ENCODE measurements at regions not wholly inside any gene's neighbourhood (a gene's known extent, or its start where the extent isn't known, plus 50 kb on each side); places are given as distances from the start of the nearest gene placed in this dataset.

DNA sequence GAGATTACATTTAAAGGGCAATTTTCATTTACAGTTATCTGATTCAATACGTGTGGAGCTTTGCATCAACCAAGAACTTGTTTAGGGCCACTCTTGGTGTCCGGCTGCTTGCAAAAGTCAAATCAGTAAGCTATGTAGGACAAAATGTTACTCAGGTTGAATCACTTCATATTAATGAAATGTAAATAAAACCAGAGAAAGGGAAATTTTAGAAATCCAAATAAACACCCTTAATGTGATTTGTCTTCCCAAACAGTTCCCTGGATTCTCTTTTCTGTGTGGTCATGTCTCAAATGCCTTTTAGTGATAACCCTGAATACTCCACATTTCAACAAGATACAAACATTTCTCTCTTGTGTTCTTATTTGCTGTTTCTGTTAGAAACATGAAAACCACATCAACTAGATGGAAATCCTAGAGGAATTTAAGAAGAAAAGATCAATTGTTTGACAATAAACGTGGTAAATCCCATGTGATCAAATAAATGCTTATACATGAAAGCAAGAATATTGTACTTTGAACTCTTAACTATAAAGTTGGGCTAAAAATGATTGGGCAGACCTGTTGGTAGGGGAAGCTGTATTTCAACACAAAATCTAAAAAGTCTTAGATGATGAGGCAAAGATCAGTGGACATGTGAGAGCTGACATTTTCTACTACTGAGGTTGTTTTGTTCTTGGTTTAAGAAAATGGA lies 101.3 kb downstream of the CDC42EP3 start:
- no peaks in the 10 kb centered on the region for H3K36me3 ChIP-seq (ENCODE audit: insufficient read depth, low read length)
- no peak overlapping the region for H2AFZ ChIP-seq (ENCODE audit: low read length)
- H3K4me1 ChIP-seq (ENCODE audit: insufficient read depth, low read length, severe bottlenecking): no peaks in the 10 kb centered on the region
- H3K9ac ChIP-seq (ENCODE audit: low read length): no peak overlapping the region
- no peaks in the 10 kb centered on the region for H3F3A ChIP-seq (ENCODE audit: insufficient read depth, low read length)
- H3K4me2 ChIP-seq (ENCODE audit: low read length): no peak overlapping the region
- TF ChIP-seq, protein P1, sequence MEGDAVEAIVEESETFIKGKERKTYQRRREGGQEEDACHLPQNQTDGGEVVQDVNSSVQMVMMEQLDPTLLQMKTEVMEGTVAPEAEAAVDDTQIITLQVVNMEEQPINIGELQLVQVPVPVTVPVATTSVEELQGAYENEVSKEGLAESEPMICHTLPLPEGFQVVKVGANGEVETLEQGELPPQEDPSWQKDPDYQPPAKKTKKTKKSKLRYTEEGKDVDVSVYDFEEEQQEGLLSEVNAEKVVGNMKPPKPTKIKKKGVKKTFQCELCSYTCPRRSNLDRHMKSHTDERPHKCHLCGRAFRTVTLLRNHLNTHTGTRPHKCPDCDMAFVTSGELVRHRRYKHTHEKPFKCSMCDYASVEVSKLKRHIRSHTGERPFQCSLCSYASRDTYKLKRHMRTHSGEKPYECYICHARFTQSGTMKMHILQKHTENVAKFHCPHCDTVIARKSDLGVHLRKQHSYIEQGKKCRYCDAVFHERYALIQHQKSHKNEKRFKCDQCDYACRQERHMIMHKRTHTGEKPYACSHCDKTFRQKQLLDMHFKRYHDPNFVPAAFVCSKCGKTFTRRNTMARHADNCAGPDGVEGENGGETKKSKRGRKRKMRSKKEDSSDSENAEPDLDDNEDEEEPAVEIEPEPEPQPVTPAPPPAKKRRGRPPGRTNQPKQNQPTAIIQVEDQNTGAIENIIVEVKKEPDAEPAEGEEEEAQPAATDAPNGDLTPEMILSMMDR (IDR thresholded peaks at IDR 0.05; ENCODE audit: low read length): no peak
- TF ChIP-seq EZH2 (IDR thresholded peaks at IDR 0.05; ENCODE audit: borderline replicate concordance, low read length): no peak
- H4K20me1 ChIP-seq (ENCODE audit: insufficient read depth, low read length): no peaks in the 10 kb centered on the region
- H3K79me2 ChIP-seq (ENCODE audit: insufficient read depth, low read length): no peaks in the 10 kb centered on the region
- H3K4me3 ChIP-seq (ENCODE audit: low read depth, low read length, poor library complexity, severe bottlenecking): no peak overlapping the region
- H3K9me2 ChIP-seq (ENCODE audit: low read depth, low read length): no peaks in the 10 kb centered on the region
- H3K27me3 ChIP-seq (ENCODE audit: insufficient read depth, low read length): no peaks in the 10 kb centered on the region
- H3K27ac ChIP-seq (ENCODE audit: low read depth, low read length, poor library complexity, severe bottlenecking): no peak overlapping the region
- H3K9me3 ChIP-seq (ENCODE audit: low read length): no peaks in the 10 kb centered on the region

DNA sequence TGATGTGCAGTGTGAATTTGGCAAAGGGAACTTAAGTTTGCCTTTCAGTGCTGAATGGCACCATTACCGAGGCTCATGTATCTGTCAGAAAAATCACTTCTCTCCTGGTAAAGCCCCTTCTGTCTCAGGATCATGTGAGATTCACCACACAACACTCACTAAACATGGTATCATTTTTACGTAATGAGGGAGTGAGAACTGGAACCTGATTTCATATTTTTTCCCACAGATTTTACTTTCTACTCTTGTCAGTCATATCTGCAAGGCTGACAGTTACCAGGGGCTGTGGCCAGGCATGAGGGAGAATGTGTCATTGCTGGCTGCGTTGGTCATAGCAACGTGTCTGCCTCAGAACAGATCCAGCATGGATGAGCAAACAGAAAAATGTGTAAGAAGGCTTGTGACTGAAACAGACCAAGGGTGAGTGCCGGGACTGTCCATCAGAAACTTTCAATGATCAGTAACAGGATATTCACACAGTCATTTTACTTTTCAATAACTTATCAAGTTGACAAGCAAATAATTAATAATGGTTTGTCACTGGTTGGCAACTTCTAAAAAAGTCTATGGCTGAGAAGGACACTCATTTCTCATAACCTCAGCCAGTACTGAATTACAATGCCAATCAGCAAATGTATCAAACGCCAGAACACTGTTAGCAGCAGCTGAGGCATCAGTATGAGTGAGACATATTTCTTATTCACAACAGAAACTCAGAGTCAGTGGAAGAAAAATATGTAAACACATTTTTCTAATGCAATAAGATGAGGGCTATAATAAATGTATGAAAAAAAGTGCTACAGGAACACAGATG lies 100.5 kb downstream of the CDC42EP3 start:
- TF ChIP-seq, protein P1 (IDR thresholded peaks at IDR 0.05; ENCODE audit: low read length): no peak
- TF ChIP-seq EZH2 (IDR thresholded peaks at IDR 0.05; ENCODE audit: borderline replicate concordance, low read length): no peak
- no peaks in the 10 kb centered on the region for H3K36me3 ChIP-seq (ENCODE audit: insufficient read depth, low read length)
- H3F3A ChIP-seq (ENCODE audit: insufficient read depth, low read length): no peaks in the 10 kb centered on the region
- H2AFZ ChIP-seq (ENCODE audit: low read length): no peak overlapping the region
- no peaks in the 10 kb centered on the region for H3K79me2 ChIP-seq (ENCODE audit: insufficient read depth, low read length)
- no peaks in the 10 kb centered on the region for H4K20me1 ChIP-seq (ENCODE audit: insufficient read depth, low read length)
- no peaks in the 10 kb centered on the region for H3K4me1 ChIP-seq (ENCODE audit: insufficient read depth, low read length, severe bottlenecking)
- H3K27me3 ChIP-seq (ENCODE audit: insufficient read depth, low read length): no peaks in the 10 kb centered on the region
- H3K4me3 ChIP-seq (ENCODE audit: low read depth, low read length, poor library complexity, severe bottlenecking): no peak overlapping the region
- no peak overlapping the region for H3K9ac ChIP-seq (ENCODE audit: low read length)
- H3K27ac ChIP-seq (ENCODE audit: low read depth, low read length, poor library complexity, severe bottlenecking): no peak overlapping the region
- no peaks in the 10 kb centered on the region for H3K9me2 ChIP-seq (ENCODE audit: low read depth, low read length)
- no peak overlapping the region for H3K4me2 ChIP-seq (ENCODE audit: low read length)
- H3K9me3 ChIP-seq (ENCODE audit: low read length): no peaks in the 10 kb centered on the region

DNA sequence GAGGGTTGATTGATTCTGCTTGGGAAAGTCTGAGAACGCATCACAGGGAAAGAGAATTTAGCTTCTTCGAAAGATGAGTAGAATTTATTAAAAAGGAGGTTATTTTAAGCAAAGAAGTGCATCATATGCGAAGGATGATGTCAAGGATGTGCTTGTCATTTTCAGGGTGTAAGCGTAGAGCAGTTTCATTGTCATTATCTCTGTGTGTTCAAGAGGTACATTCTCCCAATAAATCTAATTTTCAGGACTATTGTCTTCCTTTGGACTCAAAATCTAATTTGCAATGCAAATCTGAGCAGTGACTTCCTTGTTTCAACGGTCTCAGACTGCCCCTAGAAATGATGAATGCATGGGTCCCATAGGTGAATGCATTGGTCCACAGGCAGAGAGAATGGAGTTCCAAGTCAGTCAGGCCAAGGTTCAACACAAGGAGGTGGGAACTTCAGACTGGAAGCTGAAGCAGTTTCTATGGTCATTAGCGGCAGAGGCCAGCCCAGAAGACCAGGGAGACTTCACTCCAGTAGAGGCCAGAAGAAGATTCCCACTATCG lies 99.8 kb downstream of the CDC42EP3 start:
- Histone ChIP-seq H3K27me3 (ENCODE audit: insufficient read depth, low read length) (no peaks in the 10 kb centered on the region), H3K4me2 (ENCODE audit: low read length) (no peak overlapping the region), H4K20me1 (ENCODE audit: insufficient read depth, low read length) (no peaks in the 10 kb centered on the region), H3K4me1 (ENCODE audit: insufficient read depth, low read length, severe bottlenecking) (no peaks in the 10 kb centered on the region), H3K27ac (ENCODE audit: low read depth, low read length, poor library complexity, severe bottlenecking) (no peak overlapping the region), H3K79me2 (ENCODE audit: insufficient read depth, low read length) (no peaks in the 10 kb centered on the region), H3K9me3 (ENCODE audit: low read length) (no peaks in the 10 kb centered on the region), H3K36me3 (ENCODE audit: insufficient read depth, low read length) (no peaks in the 10 kb centered on the region), H3K9ac (ENCODE audit: low read length) (no peak overlapping the region), H3F3A (ENCODE audit: insufficient read depth, low read length) (no peaks in the 10 kb centered on the region), H3K4me3 (ENCODE audit: low read depth, low read length, poor library complexity, severe bottlenecking) (no peak overlapping the region), H3K9me2 (ENCODE audit: low read depth, low read length) (no peaks in the 10 kb centered on the region), H2AFZ (ENCODE audit: low read length) (no peak overlapping the region)
- no peak for TF ChIP-seq EZH2 (IDR thresholded peaks at IDR 0.05; ENCODE audit: borderline replicate concordance, low read length)
- TF ChIP-seq, protein P1 (IDR thresholded peaks at IDR 0.05; ENCODE audit: low read length): no peak
